ENCODE measurements at regions not wholly inside any gene's neighbourhood (a gene's known extent, or its start where the extent isn't known, plus 50 kb on each side); places are given as distances from the start of the nearest gene placed in this dataset.

DNA sequence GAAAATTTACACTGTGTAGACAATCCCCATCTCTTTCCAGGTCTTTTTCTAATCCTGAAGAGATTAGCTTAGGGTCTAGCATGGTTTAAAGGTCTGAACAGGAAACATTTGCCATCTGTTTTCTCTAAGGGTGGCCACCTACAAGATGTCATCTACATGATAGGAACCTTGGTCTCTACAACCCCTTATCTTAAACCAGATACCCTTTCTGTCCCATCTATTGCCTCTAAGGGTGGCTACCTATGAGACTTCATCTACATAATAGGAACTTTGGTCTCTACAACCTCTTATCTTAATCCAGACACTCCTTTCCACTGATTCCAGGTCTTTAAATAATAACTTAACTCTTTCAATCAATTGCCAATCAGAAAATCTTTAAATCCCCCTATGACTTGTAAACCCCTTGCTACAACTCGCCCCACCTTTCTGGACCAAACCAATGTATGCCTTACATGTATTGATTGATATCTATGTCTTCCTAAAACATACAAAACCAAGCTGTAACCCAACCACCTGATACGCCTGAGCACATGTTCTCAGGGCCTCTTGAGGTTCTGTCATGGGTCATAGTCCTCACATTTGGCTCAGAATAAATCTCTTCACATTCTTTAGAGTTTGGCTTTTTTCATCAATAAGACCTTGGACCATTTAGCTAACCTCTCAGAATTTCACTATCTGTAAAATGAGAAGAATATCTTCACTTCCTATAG is 605.0 kb downstream of the TUSC7 start:
- 75 to 86% methylated on average over 2 of the region's 2 CpGs for WGBS, 2 donors (ENCODE audit: low coverage in 1 of 2)
- no peaks in the 10 kb centered on the region for H3K27me3 ChIP-seq
- ATAC-seq: no peak
- no peak overlapping the region for H3K27ac ChIP-seq
- no peak overlapping the region for H3K4me3 ChIP-seq
- no peaks in the 10 kb centered on the region for H3K4me1 ChIP-seq
- no peaks in the 10 kb centered on the region for H3K9me3 ChIP-seq
- H3K36me3 ChIP-seq: no peaks in the 10 kb centered on the region
- no peak for TF ChIP-seq POLR2AphosphoS5 (IDR thresholded peaks at IDR 0.05)
- no peak for TF ChIP-seq POLR2A (IDR thresholded peaks at IDR 0.05)
- TF ChIP-seq EP300 (IDR thresholded peaks at IDR 0.05): no peak
- no peak for TF ChIP-seq CTCF (IDR thresholded peaks at IDR 0.05)

- WGBS, 2 donors (ENCODE audit: low coverage in 1 of 2): 16 to 25% methylated on average over 1 of the region's 1 CpG
- H3K27me3 ChIP-seq: no peaks in the 10 kb centered on the region
- no peak overlapping the region for H3K27ac ChIP-seq
- ATAC-seq: no peak
- H3K9me3 ChIP-seq: peaks cover 0 to 11% (median 0%) of the 10 kb centered on the region in 3 donors
- no peaks in the 10 kb centered on the region for H3K36me3 ChIP-seq
- TF ChIP-seq CTCF (IDR thresholded peaks at IDR 0.05): no peak
- no peak for TF ChIP-seq POLR2AphosphoS5 (IDR thresholded peaks at IDR 0.05)
- TF ChIP-seq EP300 (IDR thresholded peaks at IDR 0.05): no peak
- no peak for TF ChIP-seq POLR2A (IDR thresholded peaks at IDR 0.05)
- H3K4me1 ChIP-seq: no peaks in the 10 kb centered on the region
- no peak overlapping the region for H3K4me3 ChIP-seq
These were observed 613.3 kb downstream of the TUSC7 start for GRCh38 chr3:117322866-117323265.

DNA sequence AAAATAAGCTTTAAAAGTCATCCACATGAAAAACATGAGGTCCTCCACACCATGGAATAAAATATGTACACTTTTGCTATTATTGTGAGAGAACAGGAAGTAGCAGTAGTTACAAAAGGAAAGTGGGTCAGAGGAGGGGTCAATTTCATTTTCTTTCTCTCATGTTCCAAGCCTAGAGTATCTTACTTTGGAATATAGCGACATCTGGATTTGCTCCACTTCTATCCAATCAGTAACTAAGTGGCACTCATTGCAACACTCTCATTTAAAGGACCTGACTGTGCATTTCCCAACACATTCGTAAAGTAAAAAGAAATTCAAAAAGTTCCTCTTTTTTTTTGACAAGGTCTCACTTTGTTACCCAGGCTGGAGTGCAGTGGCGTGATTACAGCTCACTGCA is 637.3 kb downstream of the TUSC7 start:
- WGBS, 2 donors (ENCODE audit: low coverage in 1 of 2): 76 to 82% methylated on average over 3 of the region's 3 CpGs
- Histone ChIP-seq H3K27me3 (no peaks in the 10 kb centered on the region), H3K4me1 (no peaks in the 10 kb centered on the region), H3K4me3 (no peak overlapping the region), H3K36me3 (no peaks in the 10 kb centered on the region), H3K27ac (no peak overlapping the region), H3K9me3 (no peaks in the 10 kb centered on the region)
- peak; percentile 57 for ATAC-seq
- TF ChIP-seq CTCF (IDR thresholded peaks at IDR 0.05) (no peak), POLR2AphosphoS5 (IDR thresholded peaks at IDR 0.05) (no peak), EP300 (IDR thresholded peaks at IDR 0.05) (no peak), POLR2A (IDR thresholded peaks at IDR 0.05) (no peak)

- no peak for ATAC-seq
- WGBS, 2 donors (ENCODE audit: low coverage in 1 of 2): 71 to 100% methylated on average over 1 of the region's 1 CpG
- TF ChIP-seq CTCF (IDR thresholded peaks at IDR 0.05): no peak
- TF ChIP-seq POLR2AphosphoS5 (IDR thresholded peaks at IDR 0.05): no peak
- no peak for TF ChIP-seq POLR2A (IDR thresholded peaks at IDR 0.05)
- H3K4me3 ChIP-seq: no peak overlapping the region
- no peak overlapping the region for H3K27ac ChIP-seq
- H3K27me3 ChIP-seq: no peaks in the 10 kb centered on the region
- no peaks in the 10 kb centered on the region for H3K4me1 ChIP-seq
- no peaks in the 10 kb centered on the region for H3K36me3 ChIP-seq
- no peaks in the 10 kb centered on the region for H3K9me3 ChIP-seq
These were observed 639.3 kb downstream of the TUSC7 start for GRCh38 chr3:117348884-117349283.

- WGBS, 2 donors (ENCODE audit: low coverage in 1 of 2): 81 to 100% methylated on average over 1 of the region's 1 CpG
- no peak overlapping the region for H3K27ac ChIP-seq
- no peaks in the 10 kb centered on the region for H3K36me3 ChIP-seq
These were observed 640.0 kb downstream of the TUSC7 start for GRCh38 chr3:117349566-117349965.

More at GRCh38 chr3:117349566-117349965, 640.0 kb downstream of the TUSC7 start:
- Histone ChIP-seq H3K4me1 (no peaks in the 10 kb centered on the region), H3K9me3 (no peaks in the 10 kb centered on the region), H3K4me3 (no peak overlapping the region), H3K27me3 (no peaks in the 10 kb centered on the region)
- TF ChIP-seq CTCF (IDR thresholded peaks at IDR 0.05): no peak
- no peak for TF ChIP-seq POLR2A (IDR thresholded peaks at IDR 0.05)
- TF ChIP-seq POLR2AphosphoS5 (IDR thresholded peaks at IDR 0.05): no peak
- no peak for TF ChIP-seq EP300 (IDR thresholded peaks at IDR 0.05)
- ATAC-seq: no peak
